KMS-11 (cell line): ENCODE measurements at regions not wholly inside any gene's neighbourhood (a gene's known extent, or its start where the extent isn't known, plus 50 kb on each side); places are given as distances from the start of the nearest gene placed in this dataset.

Source experiments
- H2AFZ ChIP-seq: fragments of 200-600 bp; sonication (generic); 2 replicates; pipeline ENCODE4 v1.6.1; 2016; ENCODE audit warnings: antibody characterized with exemption, mixed run types, low read depth
- H3K27ac ChIP-seq: fragments of 200-600 bp; sonication (generic); 2 replicates; pipeline ENCODE4 v1.6.1; 2016; ENCODE audit warnings: mild to moderate bottlenecking, mixed run types
- H3K27me3 ChIP-seq: fragments of 200-600 bp; sonication (generic); 2 replicates; pipeline ENCODE4 v1.6.1; 2017; ENCODE audit warnings: mild to moderate bottlenecking, low read depth, mixed run types, moderate library complexity; ENCODE audit not compliant: insufficient read depth
- H3K36me3 ChIP-seq: fragments of 200-600 bp; sonication (generic); 2 replicates; pipeline ENCODE4 v1.6.1; 2017; ENCODE audit warnings: mild to moderate bottlenecking, mixed run types; ENCODE audit not compliant: insufficient read depth
- H3K4me1 ChIP-seq: fragments of 200-600 bp; sonication (generic); 2 replicates; pipeline ENCODE4 v1.6.1; 2016; ENCODE audit warnings: mild to moderate bottlenecking, low read depth, mixed run types; ENCODE audit not compliant: poor library complexity, severe bottlenecking
- H3K4me2 ChIP-seq: fragments of 200-600 bp; sonication (generic); 2 replicates; pipeline ENCODE4 v1.7.0; 2016; ENCODE audit warnings: mild to moderate bottlenecking, mixed run types
- H3K4me3 ChIP-seq: fragments of 200-600 bp; sonication (generic); IDR thresholded peaks from 2 replicates; pipeline ENCODE4 v1.6.1; 2017; ENCODE audit warnings: low read depth, low read length, mixed read lengths; ENCODE audit not compliant: insufficient read depth
- H3K79me2 ChIP-seq: fragments of 200-600 bp; sonication (generic); 2 replicates; pipeline ENCODE4 v1.6.1; 2016; ENCODE audit warnings: low read depth, mixed run types; ENCODE audit not compliant: insufficient read depth
- H3K9ac ChIP-seq: fragments of 200-600 bp; sonication (generic); 2 replicates; pipeline ENCODE4 v1.6.1; 2016; ENCODE audit warnings: mild to moderate bottlenecking, mixed run types
- H4K20me1 ChIP-seq: fragments of 200-600 bp; sonication (generic); 2 replicates; pipeline ENCODE4 v1.6.1; 2016; ENCODE audit warnings: mild to moderate bottlenecking, mixed run types; ENCODE audit not compliant: insufficient read depth
- CTCF ChIP-seq: fragments of 200-600 bp; sonication (generic); conservative IDR thresholded peaks from 2 replicates; pipeline ENCODE4 v1.6.1; 2017; ENCODE audit warnings: low read depth, mild to moderate bottlenecking, antibody characterized with exemption, low read length, moderate library complexity, mixed read lengths

GRCh38 chr13:22137361-22138050, 466.6 kb downstream of the FGF9 start:
- no peak overlapping the region for H3K4me2 ChIP-seq
- H3K4me3 ChIP-seq, result no peak overlapping the region
- H3K4me1 ChIP-seq, result no peaks in the 10 kb centered on the region

GRCh38 chr13:22138947-22139346, 468.1 kb downstream of the FGF9 start:
- no peak for TF ChIP-seq CTCF
- Histone ChIP-seq H3K27me3 (no peaks in the 10 kb centered on the region), H3K27ac (no peak overlapping the region), H3K4me3 (no peak overlapping the region), H3K4me2 (no peak overlapping the region), H2AFZ (no peak overlapping the region), H3K36me3 (no peaks in the 10 kb centered on the region), H3K79me2 (no peaks in the 10 kb centered on the region), H3K4me1 (no peaks in the 10 kb centered on the region), H4K20me1 (no peaks in the 10 kb centered on the region), H3K9ac (no peak overlapping the region)

More at GRCh38 chr13:22137361-22138050, 466.6 kb downstream of the FGF9 start:
- no peaks in the 10 kb centered on the region for H3K36me3 ChIP-seq
- no peak overlapping the region for H2AFZ ChIP-seq
- H3K27ac ChIP-seq, result no peak overlapping the region
- H3K79me2 ChIP-seq, result no peaks in the 10 kb centered on the region
- no peak overlapping the region for H3K9ac ChIP-seq
- no peaks in the 10 kb centered on the region for H4K20me1 ChIP-seq
- H3K27me3 ChIP-seq, result no peaks in the 10 kb centered on the region
- TF ChIP-seq CTCF, result no peak

GRCh38 chr13:22141716-22142115, 470.8 kb downstream of the FGF9 start:
- H3K4me2 ChIP-seq, result no peak overlapping the region
- H3K27me3 ChIP-seq, result no peaks in the 10 kb centered on the region
- no peak overlapping the region for H3K9ac ChIP-seq
- no peaks in the 10 kb centered on the region for H3K4me1 ChIP-seq
- H3K36me3 ChIP-seq, result no peaks in the 10 kb centered on the region
- H3K4me3 ChIP-seq, result no peak overlapping the region
- H3K27ac ChIP-seq, result no peak overlapping the region
- no peaks in the 10 kb centered on the region for H4K20me1 ChIP-seq
- no peak overlapping the region for H2AFZ ChIP-seq
- no peaks in the 10 kb centered on the region for H3K79me2 ChIP-seq
- TF ChIP-seq CTCF, result no peak

- H3K9ac ChIP-seq, result no peak overlapping the region
- no peaks in the 10 kb centered on the region for H3K79me2 ChIP-seq
- H3K27ac ChIP-seq, result no peak overlapping the region
- H3K27me3 ChIP-seq, result no peaks in the 10 kb centered on the region
- no peak for TF ChIP-seq CTCF
- H3K4me1 ChIP-seq, result no peaks in the 10 kb centered on the region
- no peak overlapping the region for H3K4me2 ChIP-seq
- no peak overlapping the region for H2AFZ ChIP-seq
- H3K36me3 ChIP-seq, result no peaks in the 10 kb centered on the region
- no peaks in the 10 kb centered on the region for H4K20me1 ChIP-seq
- no peak overlapping the region for H3K4me3 ChIP-seq
These were observed 472.8 kb downstream of the FGF9 start for GRCh38 chr13:22143671-22144070.
